Thyroid gland (tissue), 4 donors: ENCODE measurements at regions not wholly inside any gene's neighbourhood (a gene's known extent, or its start where the extent isn't known, plus 50 kb on each side); places are given as distances from the start of the nearest gene placed in this dataset.

Experiments used
- CTCF ChIP-seq, 6 experiments: fragments of 200-600 bp in 3 of 6; fragments of 450-650 bp in 3 of 6; sonication (generic) in 3 of 6; IDR thresholded peaks; one replicate each; pipeline ENCODE4 v1.5.1; 2016 to 2019; ENCODE audit warnings: antibody characterized with exemption in 6 of 6, mild to moderate bottlenecking in 2 of 6, inconsistent platforms in 1 of 6, moderate library complexity in 1 of 6
- POLR2A ChIP-seq, 2 donors: fragments of 450-650 bp; IDR thresholded peaks; one replicate each; pipeline ENCODE4 v1.6.1; 2017; ENCODE audit warnings: antibody characterized with exemption in 2 of 2, mild to moderate bottlenecking in 2 of 2, moderate library complexity in 1 of 2

- TF ChIP-seq POLR2A (IDR thresholded peaks at IDR 0.05) = no peak
- TF ChIP-seq CTCF (IDR thresholded peaks at IDR 0.05) = no peak
These were observed 402.4 kb downstream of the ETS1 start for GRCh38 chr11:128184981-128185380.
